Kidney (tissue), 13 donors: ENCODE measurements at regions not wholly inside any gene's neighbourhood (a gene's known extent, or its start where the extent isn't known, plus 50 kb on each side); places are given as distances from the start of the nearest gene placed in this dataset.
"Not testable (repeated sequence)": the region's sequence is repeated elsewhere in the genome, so short reads cannot be mapped to it uniquely, and the experiment has no call there.

Experiments used
- DNase-seq, 5 donors: peaks; one replicate each; pipeline ENCODE4 v3.0.0-alpha.2; 2013 to 2020
- FAIRE-seq: peaks from 2 replicates; lab custom pipeline; 2012; peaks lifted over from hg19 to GRCh38; lab: Jason Lieb, UNC
- H3K27ac ChIP-seq, 2 donors: one replicate each; pipeline ENCODE4 v1.7.0; 2013; ENCODE audit warnings: low read depth in 2 of 2, low read length in 2 of 2, inconsistent platforms in 1 of 2
- H3K27me3 ChIP-seq: one replicate; pipeline ENCODE4 v1.7.1; 2013; ENCODE audit warnings: low read length, inconsistent platforms; ENCODE audit not compliant: control insufficient read depth, insufficient read depth
- H3K36me3 ChIP-seq, 3 donors: one replicate each; pipeline versions ENCODE4 v1.7.0 to v1.7.1; 2013; ENCODE audit warnings: low read length in 3 of 3, control low read depth in 1 of 3, inconsistent platforms in 1 of 3; ENCODE audit not compliant: insufficient read depth in 3 of 3, control insufficient read depth in 2 of 3
- H3K4me1 ChIP-seq, 3 donors: one replicate each; pipeline versions ENCODE4 v1.7.0 to v1.7.1; 2013; ENCODE audit warnings: low read length in 3 of 3, inconsistent platforms in 1 of 3, low read depth in 1 of 3; ENCODE audit not compliant: control insufficient read depth in 2 of 3, insufficient read depth in 2 of 3
- H3K4me3 ChIP-seq, 3 donors: one replicate each; pipeline versions ENCODE4 v1.7.0 to v1.8.1; 2013; ENCODE audit warnings: low read length in 3 of 3, control low read depth in 1 of 3, inconsistent platforms in 1 of 3
- H3K9ac ChIP-seq, 3 donors: one replicate each; pipeline versions ENCODE4 v1.7.0 to v1.7.1; 2013; ENCODE audit warnings: low read length in 3 of 3, control low read depth in 1 of 3, inconsistent platforms in 1 of 3
- H3K9me3 ChIP-seq, 3 donors: one replicate each; pipeline versions ENCODE4 v1.7.0 to v1.7.1; 2013; ENCODE audit warnings: low read length in 3 of 3, control low read depth in 1 of 3, inconsistent platforms in 1 of 3; ENCODE audit not compliant: control insufficient read depth in 2 of 3, insufficient read depth in 1 of 3
- intact Hi-C: fragments of 100-400 bp; cut with DNase I; formaldehyde crosslinking; loops from one replicate; pipeline ENCODE4 v1.11.1; 2022
- TF ChIP-seq, protein P1 (sequence below): IDR thresholded peaks from 3 replicates; pipeline ENCODE4 v1.5.1; 2012; ENCODE audit warnings: mild to moderate bottlenecking, moderate library complexity, borderline replicate concordance; ENCODE audit not compliant: insufficient read depth; ENCODE audit errors: extremely low read depth
- donor health status: control.
- donor health status: control.
- donor health status: control.
- donor health status: control.
- donor health status: control.
- donor health status: DM: yes; HTN: yes; CAD: no.
- donor health status: Normal renal cell carcinoma (clear cell type).

DNA sequence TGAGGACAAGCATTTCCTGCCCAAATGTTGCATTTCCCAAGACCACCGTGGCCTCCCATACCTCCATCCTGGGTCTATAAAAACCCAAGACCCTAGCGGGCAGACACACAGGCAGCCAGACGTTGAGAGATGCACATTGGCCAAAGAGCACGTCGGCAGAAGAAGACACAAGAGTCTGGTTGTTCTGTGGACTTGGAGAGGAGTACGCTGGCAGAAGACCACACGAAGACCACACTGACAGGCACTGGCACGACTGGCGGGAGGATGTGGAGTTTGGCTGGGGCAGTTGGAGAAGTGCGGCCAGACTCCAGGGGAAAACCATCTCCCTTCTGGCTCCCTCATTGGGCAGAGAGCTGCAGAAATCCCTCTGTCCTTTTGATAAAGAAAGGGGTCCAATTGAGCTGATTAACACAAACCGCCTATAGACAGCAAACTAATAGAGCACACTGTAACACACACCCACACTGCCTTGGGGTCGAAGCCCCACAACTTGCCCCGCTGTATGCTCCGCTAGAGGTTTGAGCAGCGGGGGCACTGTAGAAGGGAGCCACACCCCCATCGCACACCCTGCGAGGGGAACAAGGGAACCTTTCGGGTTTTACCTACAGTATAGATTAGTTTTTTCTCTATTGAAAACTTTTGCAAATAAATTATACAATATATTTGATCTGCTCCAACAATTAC is 376.7 kb upstream of the KLHL4 start:
- Histone ChIP-seq H3K4me1 (no peaks in the 10 kb centered on the region), H3K9me3 (no peaks in the 10 kb centered on the region), H3K27me3 (no peaks in the 10 kb centered on the region), H3K4me3 (no peak overlapping the region), H3K27ac (no peak overlapping the region), H3K9ac (no peak overlapping the region), H3K36me3 (no peaks in the 10 kb centered on the region)
- no peak for DNase-seq
- TF ChIP-seq, protein P1, sequence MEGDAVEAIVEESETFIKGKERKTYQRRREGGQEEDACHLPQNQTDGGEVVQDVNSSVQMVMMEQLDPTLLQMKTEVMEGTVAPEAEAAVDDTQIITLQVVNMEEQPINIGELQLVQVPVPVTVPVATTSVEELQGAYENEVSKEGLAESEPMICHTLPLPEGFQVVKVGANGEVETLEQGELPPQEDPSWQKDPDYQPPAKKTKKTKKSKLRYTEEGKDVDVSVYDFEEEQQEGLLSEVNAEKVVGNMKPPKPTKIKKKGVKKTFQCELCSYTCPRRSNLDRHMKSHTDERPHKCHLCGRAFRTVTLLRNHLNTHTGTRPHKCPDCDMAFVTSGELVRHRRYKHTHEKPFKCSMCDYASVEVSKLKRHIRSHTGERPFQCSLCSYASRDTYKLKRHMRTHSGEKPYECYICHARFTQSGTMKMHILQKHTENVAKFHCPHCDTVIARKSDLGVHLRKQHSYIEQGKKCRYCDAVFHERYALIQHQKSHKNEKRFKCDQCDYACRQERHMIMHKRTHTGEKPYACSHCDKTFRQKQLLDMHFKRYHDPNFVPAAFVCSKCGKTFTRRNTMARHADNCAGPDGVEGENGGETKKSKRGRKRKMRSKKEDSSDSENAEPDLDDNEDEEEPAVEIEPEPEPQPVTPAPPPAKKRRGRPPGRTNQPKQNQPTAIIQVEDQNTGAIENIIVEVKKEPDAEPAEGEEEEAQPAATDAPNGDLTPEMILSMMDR, result no peak
- intact Hi-C loops, result no loop called here
- FAIRE-seq, result no peak

DNA sequence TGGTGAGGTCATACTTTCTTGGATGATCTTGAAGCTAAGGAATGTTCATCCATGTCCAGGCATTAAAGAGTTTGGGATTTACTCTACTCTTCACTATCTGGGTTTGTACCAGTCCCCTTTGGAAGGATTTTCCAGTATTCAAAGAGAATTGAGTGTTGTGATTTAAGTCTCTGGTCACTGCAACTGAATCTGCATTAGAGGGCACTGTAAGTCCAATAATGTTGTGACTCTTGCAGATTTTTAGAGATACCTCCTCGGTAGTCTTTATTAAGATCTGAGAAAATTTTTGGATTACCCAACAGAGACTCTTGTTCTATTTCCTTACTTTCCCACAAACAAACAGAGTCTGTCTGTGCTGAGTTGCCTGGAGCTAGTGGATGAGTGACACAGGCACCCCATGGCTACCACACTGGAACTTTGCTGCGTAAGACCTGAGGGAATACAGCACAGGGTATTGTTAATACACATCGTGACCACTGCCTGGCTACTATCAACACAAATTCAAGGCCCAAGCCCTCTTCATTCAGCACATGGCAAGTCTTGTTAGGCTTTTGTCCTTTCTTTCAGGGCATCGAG is 357.1 kb upstream of the KLHL4 start:
- FAIRE-seq (no peak), DNase-seq (no peak)
- no peak overlapping the region for H3K4me3 ChIP-seq
- H3K9ac ChIP-seq, result no peak overlapping the region
- H3K27me3 ChIP-seq, result no peaks in the 10 kb centered on the region
- H3K27ac ChIP-seq, result no peak overlapping the region
- no peaks in the 10 kb centered on the region for H3K36me3 ChIP-seq
- TF ChIP-seq, protein P1, result no peak
- no peaks in the 10 kb centered on the region for H3K4me1 ChIP-seq
- no peaks in the 10 kb centered on the region for H3K9me3 ChIP-seq
- intact Hi-C loops, result no loop called here

DNA sequence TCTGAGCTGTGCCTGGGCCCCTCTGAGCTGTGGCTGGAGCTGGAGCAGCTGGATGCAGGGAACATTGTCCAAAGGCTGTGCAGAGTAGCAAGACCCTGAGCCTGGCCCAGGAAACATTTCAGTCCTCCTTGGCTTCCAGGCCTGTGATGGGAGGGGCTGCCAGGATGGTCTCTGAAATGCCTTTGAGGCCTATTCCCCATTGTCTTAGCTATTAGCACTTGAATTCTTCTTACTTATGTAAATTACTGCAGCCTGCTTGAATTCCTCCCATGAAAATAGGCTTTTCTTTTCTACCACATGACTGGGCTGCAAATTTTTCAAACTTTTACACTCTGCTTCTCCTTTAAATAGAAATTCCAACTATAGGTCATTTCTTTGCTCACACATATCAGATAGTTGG is 349.8 kb upstream of the KLHL4 start:
- Histone ChIP-seq H3K27ac (no peak overlapping the region), H3K4me3 (no peak overlapping the region), H3K9ac (no peak overlapping the region), H3K9me3 (no peaks in the 10 kb centered on the region), H3K4me1 (no peaks in the 10 kb centered on the region), H3K27me3 (no peaks in the 10 kb centered on the region), H3K36me3 (no peaks in the 10 kb centered on the region)
- TF ChIP-seq, protein P1, result no peak
- FAIRE-seq, result no peak
- no peak for DNase-seq
- intact Hi-C loops, result no loop called here

DNA sequence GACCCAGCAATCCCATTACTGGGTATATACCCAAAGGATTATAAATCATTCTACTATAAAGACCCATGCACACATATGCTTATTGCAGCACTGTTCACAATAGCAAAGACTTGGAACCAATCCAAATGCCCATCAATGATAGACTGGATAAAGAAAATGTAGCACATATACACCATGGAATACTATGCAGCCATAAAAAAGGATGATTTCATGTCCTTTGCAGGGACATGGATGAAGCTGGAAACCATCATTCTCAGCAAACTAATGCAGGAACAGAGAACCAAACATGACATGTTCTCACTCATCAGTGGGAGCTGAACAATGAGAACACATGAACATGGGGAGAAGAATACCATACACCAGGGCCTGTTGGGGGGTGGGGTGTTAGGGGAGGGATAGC is 339.6 kb upstream of the KLHL4 start:
- H3K9ac ChIP-seq, intact Hi-C loops, H3K27ac ChIP-seq, H3K4me3 ChIP-seq, H3K36me3 ChIP-seq, H3K27me3 ChIP-seq, FAIRE-seq, DNase-seq, H3K9me3 ChIP-seq, H3K4me1 ChIP-seq: not testable (repeated sequence)
